ENCODE measurements at regions not wholly inside any gene's neighbourhood (a gene's known extent, or its start where the extent isn't known, plus 50 kb on each side); places are given as distances from the start of the nearest gene placed in this dataset.

DNA sequence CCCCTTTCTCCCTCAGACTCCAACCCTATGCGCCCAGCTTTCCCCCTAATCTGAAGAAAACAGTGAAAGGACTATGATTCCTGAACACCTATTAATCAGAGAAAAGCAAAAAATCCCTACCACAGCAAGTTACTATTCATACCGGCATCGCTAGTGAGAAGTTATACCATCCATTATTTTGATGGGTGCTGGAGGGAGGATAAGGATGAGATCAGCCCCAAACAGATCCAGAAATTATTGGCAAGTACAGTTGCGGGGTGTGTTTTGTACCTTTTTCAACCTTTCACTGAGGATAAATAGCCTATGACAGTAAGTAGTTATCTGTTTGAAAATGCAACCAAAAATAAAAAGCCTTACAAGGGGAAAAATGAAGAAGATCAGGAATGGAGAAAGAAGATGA is 59.9 kb upstream of the ADAMTS9 start:
- Mint-ChIP-seq H3K27ac (peak overlapping the region in 2 of 3 experiments; percentile 83 to 89), H3K27me3 (ENCODE audit: low read depth) (peaks cover 1% of the 10 kb centered on the region), H3K4me3 (no peak overlapping the region), H3K9me3 (peaks cover 7% of the 10 kb centered on the region), H3K4me1 (peaks cover 20% of the 10 kb centered on the region), H3K36me3 (ENCODE audit: low read depth) (peaks cover 10% of the 10 kb centered on the region)
- TF ChIP-seq, protein P1, sequence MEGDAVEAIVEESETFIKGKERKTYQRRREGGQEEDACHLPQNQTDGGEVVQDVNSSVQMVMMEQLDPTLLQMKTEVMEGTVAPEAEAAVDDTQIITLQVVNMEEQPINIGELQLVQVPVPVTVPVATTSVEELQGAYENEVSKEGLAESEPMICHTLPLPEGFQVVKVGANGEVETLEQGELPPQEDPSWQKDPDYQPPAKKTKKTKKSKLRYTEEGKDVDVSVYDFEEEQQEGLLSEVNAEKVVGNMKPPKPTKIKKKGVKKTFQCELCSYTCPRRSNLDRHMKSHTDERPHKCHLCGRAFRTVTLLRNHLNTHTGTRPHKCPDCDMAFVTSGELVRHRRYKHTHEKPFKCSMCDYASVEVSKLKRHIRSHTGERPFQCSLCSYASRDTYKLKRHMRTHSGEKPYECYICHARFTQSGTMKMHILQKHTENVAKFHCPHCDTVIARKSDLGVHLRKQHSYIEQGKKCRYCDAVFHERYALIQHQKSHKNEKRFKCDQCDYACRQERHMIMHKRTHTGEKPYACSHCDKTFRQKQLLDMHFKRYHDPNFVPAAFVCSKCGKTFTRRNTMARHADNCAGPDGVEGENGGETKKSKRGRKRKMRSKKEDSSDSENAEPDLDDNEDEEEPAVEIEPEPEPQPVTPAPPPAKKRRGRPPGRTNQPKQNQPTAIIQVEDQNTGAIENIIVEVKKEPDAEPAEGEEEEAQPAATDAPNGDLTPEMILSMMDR (IDR thresholded peaks at IDR 0.05; ENCODE audit: unreplicated experiment in 3 of 3) = no peak

DNA sequence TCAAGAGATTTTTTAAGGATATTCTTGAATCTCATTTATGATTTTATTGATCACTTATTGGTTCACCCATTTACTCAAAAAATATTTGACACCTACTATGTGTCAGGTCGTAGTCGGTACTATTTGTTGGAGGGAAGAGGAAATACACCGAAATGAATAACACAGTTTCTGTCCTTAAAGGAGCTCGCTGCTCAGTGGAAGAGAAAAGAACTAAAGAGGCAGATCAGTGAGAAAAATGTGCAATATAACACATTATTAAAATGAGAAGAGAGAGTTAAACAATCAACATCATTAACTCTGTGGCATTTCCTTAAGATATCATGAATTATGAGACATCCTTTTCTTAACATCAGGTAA is 56.1 kb upstream of the ADAMTS9 start:
- Mint-ChIP-seq H3K9me3 (no peaks in the 10 kb centered on the region), H3K4me3 (no peak overlapping the region), H3K36me3 (ENCODE audit: low read depth) (no peaks in the 10 kb centered on the region), H3K27me3 (ENCODE audit: low read depth) (no peaks in the 10 kb centered on the region), H3K27ac (no peak overlapping the region), H3K4me1 (peaks cover 34% of the 10 kb centered on the region)
- TF ChIP-seq, protein P1 (IDR thresholded peaks at IDR 0.05; ENCODE audit: unreplicated experiment in 3 of 3) = no peak

DNA sequence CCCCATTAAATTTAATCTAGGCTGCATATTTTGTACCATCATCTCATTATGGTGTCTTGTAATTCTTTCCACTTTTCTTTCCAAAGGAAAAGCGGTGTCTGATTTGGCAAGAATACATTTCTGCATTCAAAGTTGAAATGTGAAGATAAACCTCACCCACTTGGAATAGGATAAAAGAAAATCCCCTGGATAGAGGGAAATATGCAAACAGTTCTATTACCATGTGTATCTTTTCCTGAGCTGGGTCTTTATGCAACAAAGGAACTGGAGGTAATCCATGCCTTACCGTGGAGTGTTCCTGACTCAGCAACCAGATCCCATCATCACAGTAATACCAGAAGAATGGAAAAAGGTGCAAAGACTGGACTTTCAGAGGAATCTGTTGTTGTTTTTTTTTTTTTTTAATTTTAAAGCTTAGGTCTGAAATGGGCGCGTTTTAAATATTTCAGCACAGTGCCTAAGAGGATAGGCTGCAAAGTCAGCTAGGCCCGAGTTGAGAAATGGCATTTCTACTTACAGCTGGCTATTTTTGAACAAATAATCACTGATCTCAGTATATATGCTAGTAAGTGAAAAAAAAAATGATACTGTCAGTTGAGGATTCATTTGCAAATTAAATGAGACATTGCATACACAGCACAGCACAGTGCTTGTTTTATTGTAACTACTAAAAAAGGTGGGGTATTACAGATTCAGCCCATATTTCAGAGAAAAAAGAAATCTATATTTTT is 55.5 kb upstream of the ADAMTS9 start:
- TF ChIP-seq, protein P1 (IDR thresholded peaks at IDR 0.05; ENCODE audit: unreplicated experiment in 3 of 3) = no peak
- Mint-ChIP-seq H3K27ac (peak overlapping the region in 1 of 3 experiments; percentile 56), H3K9me3 (no peaks in the 10 kb centered on the region)

DNA sequence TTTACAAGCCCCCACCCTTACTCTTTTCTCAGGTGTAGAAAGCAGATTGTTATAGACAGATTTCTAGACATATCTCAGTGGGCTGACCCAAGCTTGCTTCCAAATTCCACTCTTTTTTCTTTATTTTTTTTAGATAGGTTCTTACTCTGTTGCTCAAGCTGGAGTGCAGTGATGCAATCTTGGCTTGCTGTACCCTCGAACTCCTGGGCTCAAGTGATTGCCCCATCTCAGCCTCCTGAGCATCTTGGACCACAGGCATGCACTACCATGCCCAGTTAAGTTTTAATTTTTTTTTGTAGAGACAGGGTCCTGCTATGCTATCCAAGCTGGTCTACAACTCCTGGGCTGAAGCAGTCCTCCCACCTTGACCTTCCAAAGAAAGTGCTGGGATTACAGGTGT is 53.5 kb upstream of the ADAMTS9 start:
- TF ChIP-seq, protein P1 (IDR thresholded peaks at IDR 0.05; ENCODE audit: unreplicated experiment in 3 of 3) = no peak
- Mint-ChIP-seq H3K4me1 (peaks cover 19% of the 10 kb centered on the region), H3K27ac (no peak overlapping the region), H3K4me3 (no peak overlapping the region), H3K27me3 (ENCODE audit: low read depth) (no peaks in the 10 kb centered on the region), H3K9me3 (no peaks in the 10 kb centered on the region), H3K36me3 (ENCODE audit: low read depth) (no peaks in the 10 kb centered on the region)

More for the DNA sequence above, 55.5 kb upstream of the ADAMTS9 start:
- Mint-ChIP-seq H3K36me3 (ENCODE audit: low read depth) (no peaks in the 10 kb centered on the region), H3K4me1 (peaks cover 28% of the 10 kb centered on the region), H3K27me3 (ENCODE audit: low read depth) (no peaks in the 10 kb centered on the region), H3K4me3 (no peak overlapping the region)

DNA sequence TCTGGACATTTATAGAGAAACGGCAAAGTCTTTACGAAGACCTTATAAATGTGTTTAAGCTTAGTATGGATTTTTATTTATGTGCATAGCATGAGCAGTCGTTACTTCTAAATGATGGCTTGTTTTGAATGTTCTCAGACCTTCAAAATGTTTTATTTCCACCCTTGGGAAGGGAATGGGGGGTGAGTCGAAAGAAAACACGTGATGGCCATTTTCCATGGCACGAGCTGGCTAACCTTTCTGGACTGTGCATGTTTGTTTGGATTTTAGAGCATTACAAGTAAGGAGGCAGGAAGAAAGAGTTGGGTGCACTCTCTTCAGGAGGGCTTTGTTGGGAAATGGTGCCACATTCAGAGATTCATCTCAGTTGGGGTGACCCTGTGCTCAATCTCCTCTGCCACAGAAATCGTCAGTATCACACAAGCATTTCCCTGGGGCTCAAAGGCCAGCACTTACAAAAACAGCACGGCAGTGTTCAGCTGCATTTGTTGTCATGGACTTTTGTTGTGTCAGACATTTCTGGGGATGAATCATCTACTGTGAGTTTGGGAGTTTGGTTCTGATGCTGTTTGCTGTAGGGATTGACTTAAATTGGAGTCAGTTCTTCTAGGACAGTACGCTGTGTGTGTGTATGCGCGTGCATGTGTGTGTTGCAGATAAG is 52.3 kb upstream of the ADAMTS9 start:
- H3K27ac Mint-ChIP-seq = peak overlapping the region; percentile 6 to 66 (median 32)
- no peak overlapping the region for H3K4me3 Mint-ChIP-seq
- H3K36me3 Mint-ChIP-seq (ENCODE audit: low read depth) = no peaks in the 10 kb centered on the region
- H3K4me1 Mint-ChIP-seq = peaks cover 19% of the 10 kb centered on the region
- TF ChIP-seq, protein P1 (IDR thresholded peaks at IDR 0.05; ENCODE audit: unreplicated experiment in 3 of 3) = no peak
- H3K27me3 Mint-ChIP-seq (ENCODE audit: low read depth) = no peaks in the 10 kb centered on the region
- no peaks in the 10 kb centered on the region for H3K9me3 Mint-ChIP-seq

All from nephron (organoid).